ENCODE measurements at regions not wholly inside any gene's neighbourhood (a gene's known extent, or its start where the extent isn't known, plus 50 kb on each side); places are given as distances from the start of the nearest gene placed in this dataset.

DNA sequence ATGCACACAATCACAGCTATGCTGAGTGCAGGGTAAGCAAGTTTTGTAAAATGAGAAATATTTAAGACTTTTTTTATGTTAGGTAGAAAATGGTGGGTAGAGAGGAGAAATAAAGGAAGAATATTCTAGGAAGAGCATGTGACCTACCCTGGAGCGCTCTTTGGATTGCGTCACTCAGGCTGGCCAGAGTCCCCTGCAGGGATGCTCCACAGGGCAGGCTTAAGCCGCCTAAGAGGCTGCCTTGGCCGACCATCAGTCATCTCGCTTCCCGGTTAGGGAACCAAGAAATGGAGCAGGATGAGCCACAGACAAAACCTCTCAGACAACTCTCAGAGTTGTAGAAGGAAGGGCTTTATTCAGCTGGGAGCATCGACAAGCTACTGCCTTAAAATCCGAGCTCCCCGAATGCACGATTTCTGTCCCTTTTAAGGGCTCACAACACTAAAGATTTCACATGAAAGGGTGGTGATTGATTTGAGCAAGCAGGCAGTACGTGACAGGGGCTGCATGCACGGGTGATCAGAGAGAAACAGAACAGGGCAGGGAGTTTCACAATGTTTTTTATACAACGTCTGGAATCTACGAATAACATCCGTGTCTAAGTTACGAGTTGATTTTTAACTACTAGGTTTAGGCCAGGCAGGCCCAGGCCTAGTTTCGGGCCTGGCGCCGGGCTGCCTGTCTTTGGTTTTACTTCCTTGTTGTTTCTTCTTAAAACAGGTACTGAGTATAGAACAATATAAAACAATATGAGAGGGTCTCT lies 1072.0 kb downstream of the CBLN2 start:
- H3K4me3 ChIP-seq (ENCODE audit: low read length in 2 of 2) = no peak overlapping the region
- no peaks in the 10 kb centered on the region for H3K9me3 ChIP-seq (ENCODE audit: control insufficient read depth in 2 of 2, low read length in 2 of 2)
- no peak overlapping the region for H3K27ac ChIP-seq (ENCODE audit: low read length)
- H3K4me1 ChIP-seq (ENCODE audit: control insufficient read depth, insufficient read depth, low read length) = no peaks in the 10 kb centered on the region
- no peaks in the 10 kb centered on the region for H3K36me3 ChIP-seq (ENCODE audit: control insufficient read depth in 2 of 2, insufficient read depth in 2 of 2, low read length in 2 of 2)
- no peaks in the 10 kb centered on the region for H3K27me3 ChIP-seq (ENCODE audit: control insufficient read depth in 1 of 2, insufficient read depth in 2 of 2, low read length in 2 of 2)
- no peak overlapping the region for H3K9ac ChIP-seq (ENCODE audit: low read length in 2 of 2)

DNA sequence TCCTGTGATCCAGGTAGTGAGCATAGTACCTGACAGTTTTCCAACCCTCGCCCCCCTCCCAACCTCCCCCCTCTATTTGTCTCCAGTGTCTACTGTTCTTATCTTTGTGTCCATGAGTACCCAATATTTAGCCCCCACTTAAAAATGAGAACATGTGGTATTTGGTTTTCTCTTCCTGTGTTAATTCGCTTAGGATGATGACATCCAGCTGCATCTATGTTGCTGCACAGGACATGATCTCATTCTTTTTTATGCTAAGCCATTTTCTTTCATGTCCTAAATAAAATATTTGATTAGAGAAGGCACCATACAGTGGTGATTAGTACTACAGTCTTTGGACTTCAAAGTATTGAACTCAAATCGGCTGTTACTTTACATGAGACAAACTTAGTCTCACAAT lies 1087.9 kb downstream of the CBLN2 start:
- Histone ChIP-seq H3K27me3 (ENCODE audit: control insufficient read depth in 1 of 2, insufficient read depth in 2 of 2, low read length in 2 of 2) (no peaks in the 10 kb centered on the region), H3K36me3 (ENCODE audit: control insufficient read depth in 2 of 2, insufficient read depth in 2 of 2, low read length in 2 of 2) (no peaks in the 10 kb centered on the region), H3K9ac (ENCODE audit: low read length in 2 of 2) (no peak overlapping the region)

DNA sequence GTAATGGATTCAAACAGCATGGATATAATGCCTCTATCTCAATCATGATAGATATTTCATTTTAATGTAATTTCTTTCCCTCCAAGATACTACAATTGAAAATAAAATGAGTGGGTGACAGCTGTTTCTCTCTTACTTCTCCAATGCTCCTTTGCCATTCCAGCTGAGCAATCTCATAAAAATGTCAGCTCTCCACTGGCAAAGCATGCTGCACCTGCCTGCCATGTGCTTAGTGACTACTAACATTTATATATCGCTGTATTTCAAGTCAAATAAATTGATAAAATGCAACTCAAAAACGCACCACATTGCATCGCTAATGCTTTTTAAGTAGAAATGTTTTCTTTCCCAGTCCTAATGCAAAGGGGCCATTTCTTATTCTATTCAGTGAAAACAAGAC lies 1093.9 kb downstream of the CBLN2 start:
- Histone ChIP-seq H3K27ac (ENCODE audit: low read length) (no peak overlapping the region), H3K4me3 (ENCODE audit: low read length in 2 of 2) (no peak overlapping the region), H3K27me3 (ENCODE audit: control insufficient read depth in 1 of 2, insufficient read depth in 2 of 2, low read length in 2 of 2) (no peaks in the 10 kb centered on the region), H3K9me3 (ENCODE audit: control insufficient read depth in 2 of 2, low read length in 2 of 2) (no peaks in the 10 kb centered on the region), H3K9ac (ENCODE audit: low read length in 2 of 2) (no peak overlapping the region), H3K4me1 (ENCODE audit: control insufficient read depth, insufficient read depth, low read length) (no peaks in the 10 kb centered on the region), H3K36me3 (ENCODE audit: control insufficient read depth in 2 of 2, insufficient read depth in 2 of 2, low read length in 2 of 2) (no peaks in the 10 kb centered on the region)

More for the DNA sequence above, 1087.9 kb downstream of the CBLN2 start:
- Histone ChIP-seq H3K4me3 (ENCODE audit: low read length in 2 of 2) (no peak overlapping the region), H3K9me3 (ENCODE audit: control insufficient read depth in 2 of 2, low read length in 2 of 2) (no peaks in the 10 kb centered on the region), H3K27ac (ENCODE audit: low read length) (no peak overlapping the region), H3K4me1 (ENCODE audit: control insufficient read depth, insufficient read depth, low read length) (no peaks in the 10 kb centered on the region)

DNA sequence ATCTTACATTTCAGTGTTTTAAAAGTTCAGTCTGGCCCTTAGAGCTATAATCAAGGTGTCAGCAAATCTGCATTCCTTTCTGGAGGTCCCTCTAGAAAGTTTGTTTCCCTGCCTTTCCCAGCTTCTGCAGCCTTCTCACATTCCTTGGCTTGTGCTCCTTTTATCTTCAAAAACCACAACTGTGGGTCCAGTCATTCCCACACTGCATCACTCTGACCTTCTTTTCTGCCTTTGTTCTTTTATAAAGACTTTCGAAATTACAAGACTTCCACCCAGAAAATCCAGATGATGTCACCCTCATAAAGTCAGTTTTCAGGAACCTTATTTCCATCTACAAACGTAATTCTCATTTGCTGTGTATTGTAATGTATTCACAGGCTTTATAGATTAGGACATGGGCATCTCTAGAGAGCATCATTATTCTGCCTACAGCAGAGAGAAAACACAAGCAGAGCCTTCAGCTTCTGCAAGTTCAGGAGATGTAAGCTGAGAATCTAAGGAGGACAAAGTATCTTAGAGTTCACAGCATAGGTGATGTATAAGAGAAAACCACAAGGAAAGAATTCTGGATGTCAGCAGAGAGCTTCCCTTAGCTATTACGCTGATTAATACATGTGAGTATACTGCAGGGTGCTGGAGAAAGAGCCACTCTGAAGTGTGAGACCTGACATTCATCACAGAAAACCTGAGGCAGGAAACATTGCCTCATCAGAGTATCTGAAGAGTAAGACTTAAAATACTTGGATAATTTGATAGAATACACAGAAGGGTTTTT lies 1100.2 kb downstream of the CBLN2 start:
- H3K27me3 ChIP-seq (ENCODE audit: control insufficient read depth in 1 of 2, insufficient read depth in 2 of 2, low read length in 2 of 2) = no peaks in the 10 kb centered on the region
- H3K9me3 ChIP-seq (ENCODE audit: control insufficient read depth in 2 of 2, low read length in 2 of 2) = no peaks in the 10 kb centered on the region
- no peak overlapping the region for H3K4me3 ChIP-seq (ENCODE audit: low read length in 2 of 2)
- H3K36me3 ChIP-seq (ENCODE audit: control insufficient read depth in 2 of 2, insufficient read depth in 2 of 2, low read length in 2 of 2) = no peaks in the 10 kb centered on the region
- no peaks in the 10 kb centered on the region for H3K4me1 ChIP-seq (ENCODE audit: control insufficient read depth, insufficient read depth, low read length)
- no peak overlapping the region for H3K9ac ChIP-seq (ENCODE audit: low read length in 2 of 2)
- H3K27ac ChIP-seq (ENCODE audit: low read length) = no peak overlapping the region

- Histone ChIP-seq H3K9ac (ENCODE audit: low read length in 2 of 2) (no peak overlapping the region), H3K27me3 (ENCODE audit: control insufficient read depth in 1 of 2, insufficient read depth in 2 of 2, low read length in 2 of 2) (no peaks in the 10 kb centered on the region), H3K27ac (ENCODE audit: low read length) (no peak overlapping the region), H3K4me3 (ENCODE audit: low read length in 2 of 2) (no peak overlapping the region), H3K36me3 (ENCODE audit: control insufficient read depth in 2 of 2, insufficient read depth in 2 of 2, low read length in 2 of 2) (no peaks in the 10 kb centered on the region), H3K9me3 (ENCODE audit: control insufficient read depth in 2 of 2, low read length in 2 of 2) (no peaks in the 10 kb centered on the region), H3K4me1 (ENCODE audit: control insufficient read depth, insufficient read depth, low read length) (no peaks in the 10 kb centered on the region)
These were observed 1101.4 kb downstream of the CBLN2 start for GRCh38 chr18:71442731-71443141.

DNA sequence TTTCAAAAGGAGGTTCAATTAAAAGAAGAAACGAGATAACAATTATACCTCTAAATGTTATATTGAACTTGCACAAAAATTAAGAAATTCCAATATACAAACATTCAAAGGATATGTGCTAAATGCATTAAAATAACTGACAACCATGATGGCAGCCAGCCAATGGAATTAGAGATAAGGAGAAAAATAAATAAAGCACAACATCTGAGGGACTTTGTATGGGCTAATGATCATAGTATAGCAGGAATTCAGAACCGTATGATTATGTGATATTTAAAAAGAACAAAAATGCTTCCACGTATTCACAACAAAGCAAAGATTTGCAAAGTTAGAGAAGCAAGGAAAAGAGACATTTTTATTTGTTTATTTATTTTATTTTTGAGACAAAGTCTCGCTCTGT lies 1103.0 kb downstream of the CBLN2 start:
- Histone ChIP-seq H3K4me1 (ENCODE audit: control insufficient read depth, insufficient read depth, low read length) (no peaks in the 10 kb centered on the region), H3K36me3 (ENCODE audit: control insufficient read depth in 2 of 2, insufficient read depth in 2 of 2, low read length in 2 of 2) (no peaks in the 10 kb centered on the region), H3K27me3 (ENCODE audit: control insufficient read depth in 1 of 2, insufficient read depth in 2 of 2, low read length in 2 of 2) (no peaks in the 10 kb centered on the region)

DNA sequence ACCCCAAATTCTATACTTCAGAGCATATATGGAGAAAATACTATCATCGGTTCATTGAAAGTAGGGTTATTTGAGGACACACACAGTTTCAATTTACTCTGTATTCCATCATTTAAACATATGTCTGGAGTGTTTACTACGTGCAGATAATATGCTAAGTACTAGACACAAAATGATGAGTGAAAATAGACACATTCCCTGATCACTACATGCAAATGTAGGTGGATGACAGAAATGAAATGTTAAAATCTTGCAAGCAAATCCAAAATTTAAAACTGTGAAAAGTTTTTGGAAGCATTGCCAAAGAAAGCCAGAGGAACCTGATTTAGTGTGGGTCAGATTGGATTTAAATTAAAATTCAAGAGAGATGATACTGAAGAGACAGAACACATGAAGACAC lies 1106.6 kb downstream of the CBLN2 start:
- Histone ChIP-seq H3K9ac (ENCODE audit: low read length in 2 of 2) (no peak overlapping the region), H3K4me3 (ENCODE audit: low read length in 2 of 2) (no peak overlapping the region), H3K4me1 (ENCODE audit: control insufficient read depth, insufficient read depth, low read length) (no peaks in the 10 kb centered on the region), H3K36me3 (ENCODE audit: control insufficient read depth in 2 of 2, insufficient read depth in 2 of 2, low read length in 2 of 2) (no peaks in the 10 kb centered on the region), H3K27ac (ENCODE audit: low read length) (no peak overlapping the region), H3K9me3 (ENCODE audit: control insufficient read depth in 2 of 2, low read length in 2 of 2) (no peaks in the 10 kb centered on the region), H3K27me3 (ENCODE audit: control insufficient read depth in 1 of 2, insufficient read depth in 2 of 2, low read length in 2 of 2) (no peaks in the 10 kb centered on the region)

More for the DNA sequence above, 1103.0 kb downstream of the CBLN2 start:
- H3K9me3 ChIP-seq (ENCODE audit: control insufficient read depth in 2 of 2, low read length in 2 of 2) = no peaks in the 10 kb centered on the region
- no peak overlapping the region for H3K9ac ChIP-seq (ENCODE audit: low read length in 2 of 2)
- H3K4me3 ChIP-seq (ENCODE audit: low read length in 2 of 2) = no peak overlapping the region
- no peak overlapping the region for H3K27ac ChIP-seq (ENCODE audit: low read length)

- Histone ChIP-seq H3K9me3 (ENCODE audit: control insufficient read depth in 2 of 2, low read length in 2 of 2) (no peaks in the 10 kb centered on the region), H3K9ac (ENCODE audit: low read length in 2 of 2) (no peak overlapping the region), H3K4me3 (ENCODE audit: low read length in 2 of 2) (no peak overlapping the region), H3K27me3 (ENCODE audit: control insufficient read depth in 1 of 2, insufficient read depth in 2 of 2, low read length in 2 of 2) (no peaks in the 10 kb centered on the region), H3K36me3 (ENCODE audit: control insufficient read depth in 2 of 2, insufficient read depth in 2 of 2, low read length in 2 of 2) (no peaks in the 10 kb centered on the region), H3K4me1 (ENCODE audit: control insufficient read depth, insufficient read depth, low read length) (no peaks in the 10 kb centered on the region), H3K27ac (ENCODE audit: low read length) (no peak overlapping the region)
These were observed 1110.8 kb downstream of the CBLN2 start for GRCh38 chr18:71433373-71433772.

GRCh38 chr18:71431689-71432088 lies 1112.5 kb downstream of the CBLN2 start:
- Histone ChIP-seq H3K4me3 (ENCODE audit: low read length in 2 of 2) (no peak overlapping the region), H3K27ac (ENCODE audit: low read length) (no peak overlapping the region), H3K9me3 (ENCODE audit: control insufficient read depth in 2 of 2, low read length in 2 of 2) (no peaks in the 10 kb centered on the region), H3K36me3 (ENCODE audit: control insufficient read depth in 2 of 2, insufficient read depth in 2 of 2, low read length in 2 of 2) (no peaks in the 10 kb centered on the region), H3K9ac (ENCODE audit: low read length in 2 of 2) (no peak overlapping the region), H3K27me3 (ENCODE audit: control insufficient read depth in 1 of 2, insufficient read depth in 2 of 2, low read length in 2 of 2) (no peaks in the 10 kb centered on the region), H3K4me1 (ENCODE audit: control insufficient read depth, insufficient read depth, low read length) (no peaks in the 10 kb centered on the region)

DNA sequence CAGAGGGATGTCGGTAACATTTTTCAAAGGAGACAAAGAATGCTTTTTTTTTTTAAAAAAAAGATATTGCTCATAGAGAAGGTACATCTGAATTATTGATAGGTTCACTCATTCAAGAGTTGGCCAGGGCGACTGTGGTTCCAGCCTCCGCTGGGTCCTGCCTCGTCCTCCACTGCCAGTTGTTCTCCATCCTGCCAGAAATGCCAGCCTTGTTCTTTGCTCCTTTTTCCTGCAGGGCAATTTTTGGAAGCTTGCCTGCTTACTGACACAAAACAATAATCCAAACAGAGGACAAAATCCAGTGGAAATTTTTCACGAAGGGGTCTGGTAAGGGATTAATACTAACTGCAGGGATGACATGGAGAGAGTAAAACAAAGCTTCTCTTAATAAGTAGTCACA lies 1113.0 kb downstream of the CBLN2 start:
- H3K27ac ChIP-seq (ENCODE audit: low read length) = no peak overlapping the region
- H3K9me3 ChIP-seq (ENCODE audit: control insufficient read depth in 2 of 2, low read length in 2 of 2) = no peaks in the 10 kb centered on the region
- no peaks in the 10 kb centered on the region for H3K36me3 ChIP-seq (ENCODE audit: control insufficient read depth in 2 of 2, insufficient read depth in 2 of 2, low read length in 2 of 2)
- H3K9ac ChIP-seq (ENCODE audit: low read length in 2 of 2) = no peak overlapping the region
- H3K27me3 ChIP-seq (ENCODE audit: control insufficient read depth in 1 of 2, insufficient read depth in 2 of 2, low read length in 2 of 2) = no peaks in the 10 kb centered on the region
- H3K4me1 ChIP-seq (ENCODE audit: control insufficient read depth, insufficient read depth, low read length) = no peaks in the 10 kb centered on the region
- no peak overlapping the region for H3K4me3 ChIP-seq (ENCODE audit: low read length in 2 of 2)

DNA sequence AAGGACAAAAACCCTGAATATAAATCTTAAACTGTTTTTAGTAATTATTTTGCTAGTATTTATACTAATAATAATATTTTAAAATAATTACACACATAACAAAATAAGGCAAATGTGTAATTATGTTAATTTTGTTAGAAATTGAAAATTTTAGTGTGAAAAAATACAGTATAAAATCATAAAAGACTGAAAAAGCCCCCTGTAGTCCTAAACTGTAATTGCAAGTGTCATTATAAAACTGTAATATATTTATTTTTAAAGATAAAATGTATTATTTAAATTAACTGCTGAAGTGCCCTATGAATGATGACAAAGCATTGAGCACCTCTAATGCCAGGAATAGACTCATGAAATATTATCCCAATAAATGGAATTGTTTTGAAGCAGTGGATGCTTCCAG lies 1117.7 kb downstream of the CBLN2 start:
- Histone ChIP-seq H3K4me3 (ENCODE audit: low read length in 2 of 2) (no peak overlapping the region), H3K9ac (ENCODE audit: low read length in 2 of 2) (no peak overlapping the region), H3K36me3 (ENCODE audit: control insufficient read depth in 2 of 2, insufficient read depth in 2 of 2, low read length in 2 of 2) (no peaks in the 10 kb centered on the region), H3K27me3 (ENCODE audit: control insufficient read depth in 1 of 2, insufficient read depth in 2 of 2, low read length in 2 of 2) (no peaks in the 10 kb centered on the region), H3K27ac (ENCODE audit: low read length) (no peak overlapping the region), H3K9me3 (ENCODE audit: control insufficient read depth in 2 of 2, low read length in 2 of 2) (no peaks in the 10 kb centered on the region), H3K4me1 (ENCODE audit: control insufficient read depth, insufficient read depth, low read length) (no peaks in the 10 kb centered on the region)
